BE2C (cell line): ENCODE measurements at regions not wholly inside any gene's neighbourhood (a gene's known extent, or its start where the extent isn't known, plus 50 kb on each side); places are given as distances from the start of the nearest gene placed in this dataset.

Experiments used
- DNase-seq: peaks from one replicate; pipeline ENCODE4 v3.0.0-alpha.2; 2020
- H3K27me3 ChIP-seq: fragments of 250-450 bp; sonication (Bioruptor Pico); 2 replicates; pipeline ENCODE4 v1.5.1; 2020; ENCODE audit warnings: mild to moderate bottlenecking
- H3K36me3 ChIP-seq: fragments of 250-450 bp; sonication (Bioruptor Pico); 2 replicates; pipeline ENCODE4 v1.5.1; 2020; ENCODE audit warnings: mild to moderate bottlenecking
- H3K4me1 ChIP-seq: fragments of 250-450 bp; sonication (Bioruptor Pico); 2 replicates; pipeline ENCODE4 v1.5.1; 2020
- H3K4me3 ChIP-seq: 2 replicates; pipeline ENCODE4 v1.5.1; 2011; ENCODE audit warnings: low read depth, low read length
- H3K9me3 ChIP-seq: fragments of 250-450 bp; sonication (Bioruptor Pico); 2 replicates; pipeline ENCODE4 v1.5.1; 2020
- CTCF ChIP-seq: IDR thresholded peaks from 2 replicates; pipeline ENCODE4 v1.5.1; 2012; ENCODE audit warnings: mild to moderate bottlenecking, low read depth, low read length

- H3K4me1 ChIP-seq: no peaks in the 10 kb centered on the region
- no peak for TF ChIP-seq CTCF
- no peaks in the 10 kb centered on the region; the same call in 1 of the 2 replicates for H3K27me3 ChIP-seq
- H3K9me3 ChIP-seq: no peaks in the 10 kb centered on the region
- no peak for DNase-seq
- H3K36me3 ChIP-seq: no peaks in the 10 kb centered on the region
- H3K4me3 ChIP-seq: no peak overlapping the region
These were observed 124.5 kb upstream of the USP15 start for GRCh38 chr12:62135553-62136200.

- H3K36me3 ChIP-seq: no peaks in the 10 kb centered on the region
- no peak overlapping the region for H3K4me3 ChIP-seq
- TF ChIP-seq CTCF: no peak
- no peak for DNase-seq
- H3K9me3 ChIP-seq: no peaks in the 10 kb centered on the region
- H3K27me3 ChIP-seq: no peaks in the 10 kb centered on the region
- no peaks in the 10 kb centered on the region for H3K4me1 ChIP-seq
These were observed 123.7 kb upstream of the USP15 start for GRCh38 chr12:62136496-62136895.

- no peaks in the 10 kb centered on the region for H3K9me3 ChIP-seq
- no peaks in the 10 kb centered on the region for H3K36me3 ChIP-seq
- H3K4me1 ChIP-seq: no peaks in the 10 kb centered on the region
- no peak for DNase-seq
- no peak for TF ChIP-seq CTCF
- H3K27me3 ChIP-seq: no peaks in the 10 kb centered on the region
- no peak overlapping the region for H3K4me3 ChIP-seq
These were observed 121.7 kb upstream of the USP15 start for GRCh38 chr12:62138527-62138926.

- no peak overlapping the region for H3K4me3 ChIP-seq
- H3K27me3 ChIP-seq: no peaks in the 10 kb centered on the region
- H3K4me1 ChIP-seq: no peaks in the 10 kb centered on the region
- H3K9me3 ChIP-seq: no peaks in the 10 kb centered on the region
- DNase-seq: no peak
- no peaks in the 10 kb centered on the region for H3K36me3 ChIP-seq
- no peak for TF ChIP-seq CTCF
These were observed 113.9 kb upstream of the USP15 start for GRCh38 chr12:62146318-62146717.

- TF ChIP-seq CTCF: no peak
- H3K4me1 ChIP-seq: no peaks in the 10 kb centered on the region
- no peak overlapping the region for H3K4me3 ChIP-seq
- no peaks in the 10 kb centered on the region for H3K36me3 ChIP-seq
- H3K9me3 ChIP-seq: no peaks in the 10 kb centered on the region
- no peak for DNase-seq
- no peaks in the 10 kb centered on the region for H3K27me3 ChIP-seq
These were observed 102.2 kb upstream of the USP15 start for GRCh38 chr12:62158013-62158412.

- Histone ChIP-seq H3K9me3 (no peaks in the 10 kb centered on the region), H3K27me3 (no peaks in the 10 kb centered on the region), H3K36me3 (no peaks in the 10 kb centered on the region), H3K4me3 (no peak overlapping the region), H3K4me1 (no peaks in the 10 kb centered on the region)
- no peak for DNase-seq
- TF ChIP-seq CTCF: no peak
These were observed 101.5 kb upstream of the USP15 start for GRCh38 chr12:62158461-62159360.
